Neural crest cell (in vitro differentiated cells): ENCODE measurements at regions not wholly inside any gene's neighbourhood (a gene's known extent, or its start where the extent isn't known, plus 50 kb on each side); places are given as distances from the start of the nearest gene placed in this dataset.
"Not testable (repeated sequence)": the region's sequence is repeated elsewhere in the genome, so short reads cannot be mapped to it uniquely, and the experiment has no call there.

Experiments
- DNase-seq: peaks from one replicate; pipeline ENCODE4 v3.0.0; 2021; ENCODE audit warnings: low read depth, mixed read lengths, low spot score
- H3K27ac Mint-ChIP-seq: one replicate; pipeline ENCODE4 v1.8.0; 2021; ENCODE audit warnings: mild to moderate bottlenecking, mixed read lengths; ENCODE audit not compliant: unreplicated experiment
- H3K27me3 Mint-ChIP-seq: 2 replicates; pipeline ENCODE4 v1.8.0; 2021; ENCODE audit warnings: low read depth, mild to moderate bottlenecking, mixed read lengths
- H3K36me3 Mint-ChIP-seq: 2 replicates; pipeline ENCODE4 v1.8.0; 2021; ENCODE audit warnings: low read depth, mild to moderate bottlenecking, mixed read lengths
- H3K4me1 Mint-ChIP-seq: 2 replicates; pipeline ENCODE4 v1.8.0; 2021; ENCODE audit warnings: mixed read lengths
- H3K4me3 Mint-ChIP-seq: one replicate; pipeline ENCODE4 v1.8.0; 2021; ENCODE audit warnings: mild to moderate bottlenecking, mixed read lengths
- H3K9me3 Mint-ChIP-seq: 2 replicates; pipeline ENCODE4 v1.8.0; 2021; ENCODE audit warnings: mixed read lengths
- TF ChIP-seq, protein P1 (sequence below): fragments of 200-600 bp; sonication (generic); conservative IDR thresholded peaks from 2 replicates; pipeline ENCODE4 v1.5.0; 2021; ENCODE audit warnings: antibody characterized with exemption, mild to moderate bottlenecking

GRCh38 chr2:194822097-194822496 lies 834.9 kb upstream of the SLC39A10 start:
- TF ChIP-seq, protein P1, sequence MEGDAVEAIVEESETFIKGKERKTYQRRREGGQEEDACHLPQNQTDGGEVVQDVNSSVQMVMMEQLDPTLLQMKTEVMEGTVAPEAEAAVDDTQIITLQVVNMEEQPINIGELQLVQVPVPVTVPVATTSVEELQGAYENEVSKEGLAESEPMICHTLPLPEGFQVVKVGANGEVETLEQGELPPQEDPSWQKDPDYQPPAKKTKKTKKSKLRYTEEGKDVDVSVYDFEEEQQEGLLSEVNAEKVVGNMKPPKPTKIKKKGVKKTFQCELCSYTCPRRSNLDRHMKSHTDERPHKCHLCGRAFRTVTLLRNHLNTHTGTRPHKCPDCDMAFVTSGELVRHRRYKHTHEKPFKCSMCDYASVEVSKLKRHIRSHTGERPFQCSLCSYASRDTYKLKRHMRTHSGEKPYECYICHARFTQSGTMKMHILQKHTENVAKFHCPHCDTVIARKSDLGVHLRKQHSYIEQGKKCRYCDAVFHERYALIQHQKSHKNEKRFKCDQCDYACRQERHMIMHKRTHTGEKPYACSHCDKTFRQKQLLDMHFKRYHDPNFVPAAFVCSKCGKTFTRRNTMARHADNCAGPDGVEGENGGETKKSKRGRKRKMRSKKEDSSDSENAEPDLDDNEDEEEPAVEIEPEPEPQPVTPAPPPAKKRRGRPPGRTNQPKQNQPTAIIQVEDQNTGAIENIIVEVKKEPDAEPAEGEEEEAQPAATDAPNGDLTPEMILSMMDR, result no peak
- no peak for DNase-seq
- Mint-ChIP-seq H3K27me3 (no peaks in the 10 kb centered on the region), H3K27ac (no peak overlapping the region), H3K4me1 (no peaks in the 10 kb centered on the region), H3K9me3 (no peaks in the 10 kb centered on the region), H3K4me3 (no peak overlapping the region), H3K36me3 (no peaks in the 10 kb centered on the region)

DNA sequence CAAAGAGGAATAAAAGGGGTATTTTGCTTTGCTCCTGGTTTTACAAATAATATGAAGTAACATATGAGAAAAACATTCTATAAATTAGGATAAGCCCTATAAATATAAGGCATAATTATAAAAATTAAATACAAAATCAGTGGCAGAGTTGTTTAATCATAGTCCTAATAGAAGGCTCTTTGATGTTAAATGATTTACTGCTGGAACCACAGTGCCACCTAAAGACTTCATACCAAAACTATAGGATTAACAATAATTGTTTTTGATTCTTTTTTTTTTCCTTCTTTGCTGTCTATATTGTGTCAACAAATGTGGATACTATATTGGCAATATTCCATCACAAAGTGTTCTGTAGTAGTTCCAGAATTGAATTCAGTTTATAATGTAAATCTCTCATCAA lies 837.7 kb upstream of the SLC39A10 start:
- DNase-seq, result no peak
- H3K27me3 Mint-ChIP-seq, result no peaks in the 10 kb centered on the region
- H3K9me3 Mint-ChIP-seq, result no peaks in the 10 kb centered on the region
- no peak overlapping the region for H3K27ac Mint-ChIP-seq
- H3K4me1 Mint-ChIP-seq, result no peaks in the 10 kb centered on the region
- no peaks in the 10 kb centered on the region for H3K36me3 Mint-ChIP-seq
- TF ChIP-seq, protein P1, result no peak
- H3K4me3 Mint-ChIP-seq, result no peak overlapping the region

DNA sequence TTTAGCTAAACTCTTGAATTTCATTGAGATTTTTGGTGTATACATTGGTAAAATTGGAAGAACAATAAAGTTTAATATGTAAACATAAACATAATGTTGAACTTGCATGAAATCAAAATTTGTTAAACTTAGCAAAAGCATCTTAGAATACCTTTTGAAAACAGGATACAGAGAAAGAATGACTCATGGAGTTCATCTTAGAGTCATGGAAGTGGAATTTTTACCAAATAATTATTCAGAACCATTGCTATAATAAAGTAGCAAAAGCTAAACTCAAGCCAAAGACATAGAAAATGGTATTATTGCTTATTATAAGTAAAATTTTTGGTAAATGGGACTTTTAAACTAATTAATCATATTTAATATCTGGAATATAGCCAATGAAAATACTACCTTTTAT lies 841.6 kb upstream of the SLC39A10 start:
- Mint-ChIP-seq H3K4me3 (no peak overlapping the region), H3K9me3 (no peaks in the 10 kb centered on the region), H3K36me3 (no peaks in the 10 kb centered on the region), H3K27me3 (no peaks in the 10 kb centered on the region), H3K27ac (no peak overlapping the region), H3K4me1 (no peaks in the 10 kb centered on the region)
- TF ChIP-seq, protein P1, result no peak
- DNase-seq, result no peak

GRCh38 chr2:194802589-194802988 lies 854.4 kb upstream of the SLC39A10 start:
- H3K4me3 Mint-ChIP-seq, result no peak overlapping the region
- H3K27ac Mint-ChIP-seq, result no peak overlapping the region
- H3K36me3 Mint-ChIP-seq, result peaks cover 3% of the 10 kb centered on the region
- H3K27me3 Mint-ChIP-seq, result no peaks in the 10 kb centered on the region
- TF ChIP-seq, protein P1, result no peak
- DNase-seq, result no peak
- no peaks in the 10 kb centered on the region for H3K4me1 Mint-ChIP-seq
- H3K9me3 Mint-ChIP-seq, result peaks cover 6% of the 10 kb centered on the region

GRCh38 chr2:194787071-194787470 lies 870.0 kb upstream of the SLC39A10 start:
- not testable (repeated sequence) for H3K4me3 Mint-ChIP-seq, H3K4me1 Mint-ChIP-seq, H3K36me3 Mint-ChIP-seq, H3K9me3 Mint-ChIP-seq, H3K27ac Mint-ChIP-seq, DNase-seq, H3K27me3 Mint-ChIP-seq

DNA sequence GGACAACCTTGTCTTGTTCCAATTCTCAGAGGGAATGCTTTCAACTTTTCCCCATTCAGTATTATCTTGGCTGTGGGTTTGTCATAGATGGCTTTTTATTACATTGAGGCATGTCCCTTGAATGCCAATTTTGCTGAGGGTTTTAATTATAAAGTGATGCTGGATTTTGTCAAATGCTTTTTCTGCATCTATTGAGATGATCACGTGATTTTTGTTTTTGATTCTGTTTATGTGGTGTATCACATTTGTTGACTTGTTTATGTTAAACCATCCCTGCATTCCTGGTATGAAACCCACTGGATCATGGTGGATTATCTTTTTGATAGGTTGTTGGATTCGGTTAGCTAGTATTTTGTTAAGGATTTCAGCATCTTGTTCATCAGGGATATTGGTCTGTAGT lies 885.6 kb upstream of the SLC39A10 start:
- H3K9me3 Mint-ChIP-seq, result peaks cover 13% of the 10 kb centered on the region
- H3K36me3 Mint-ChIP-seq, H3K4me1 Mint-ChIP-seq, H3K27ac Mint-ChIP-seq, DNase-seq, H3K4me3 Mint-ChIP-seq, H3K27me3 Mint-ChIP-seq: not testable (repeated sequence)

- H3K9me3 Mint-ChIP-seq, result peaks cover 13% of the 10 kb centered on the region
- no peak for DNase-seq
- H3K4me3 Mint-ChIP-seq, result no peak overlapping the region
- no peaks in the 10 kb centered on the region for H3K4me1 Mint-ChIP-seq
- H3K27me3 Mint-ChIP-seq, result peaks cover 10% of the 10 kb centered on the region
- no peak overlapping the region for H3K27ac Mint-ChIP-seq
- H3K36me3 Mint-ChIP-seq, result peaks cover 4% of the 10 kb centered on the region
- TF ChIP-seq, protein P1, result no peak
These were observed 888.0 kb upstream of the SLC39A10 start for GRCh38 chr2:194769030-194769429.
